Keratinocyte (primary cell): ENCODE measurements at regions not wholly inside any gene's neighbourhood (a gene's known extent, or its start where the extent isn't known, plus 50 kb on each side); places are given as distances from the start of the nearest gene placed in this dataset.

Experiments used
- DNase-seq: peaks from one replicate; pipeline ENCODE4 v3.0.0-alpha.2; 2011; ENCODE audit warnings: low read depth, missing footprints, low spot score
- FAIRE-seq: peaks from 2 replicates; lab custom pipeline; 2011; peaks lifted over from hg19 to GRCh38; lab: Jason Lieb, UNC
- H2AFZ ChIP-seq: 2 replicates; pipeline ENCODE4 v1.6.0; 2012; ENCODE audit warnings: low read length, control low read depth, inconsistent platforms; ENCODE audit not compliant: control insufficient read depth
- H3K27ac ChIP-seq: 2 replicates; pipeline ENCODE4 v1.5.1; 2011; ENCODE audit warnings: low read length; ENCODE audit not compliant: control insufficient read depth, insufficient read depth
- H3K27me3 ChIP-seq: 3 replicates; pipeline ENCODE4 v1.6.0; 2011; ENCODE audit warnings: low read length; ENCODE audit not compliant: control insufficient read depth, insufficient read depth; ENCODE audit errors: extremely low read depth
- H3K36me3 ChIP-seq, 2 experiments: 2 replicates in 1 of 2; 3 replicates in 1 of 2; pipeline ENCODE4 v1.5.1; 2011; ENCODE audit warnings: low read length in 2 of 2, mild to moderate bottlenecking in 1 of 2; ENCODE audit not compliant: control insufficient read depth in 2 of 2, insufficient read depth in 2 of 2; ENCODE audit errors: extremely low read depth in 1 of 2
- H3K4me1 ChIP-seq: 3 replicates; pipeline ENCODE4 v1.5.1; 2011; ENCODE audit warnings: low read length; ENCODE audit not compliant: control insufficient read depth, insufficient read depth; ENCODE audit errors: extremely low read depth
- H3K4me2 ChIP-seq: 3 replicates; pipeline ENCODE4 v1.6.0; 2011; ENCODE audit warnings: low read depth, low read length; ENCODE audit not compliant: control insufficient read depth, insufficient read depth; ENCODE audit errors: extremely low read depth
- H3K4me3 ChIP-seq, 3 experiments: fragments of 200-600 bp in 1 of 3; sonication (generic) in 1 of 3; 2 replicates in 2 of 3; 3 replicates in 1 of 3; pipeline ENCODE4 v1.5.1; 2011 to 2016; ENCODE audit warnings: low read length in 3 of 3, mild to moderate bottlenecking in 3 of 3, control low read depth in 2 of 3, inconsistent platforms in 1 of 3, low read depth in 1 of 3, mixed read lengths in 1 of 3, mixed run types in 1 of 3, moderate library complexity in 1 of 3; ENCODE audit not compliant: control insufficient read depth in 2 of 3, insufficient read depth in 2 of 3; ENCODE audit errors: extremely low read depth in 1 of 3
- H3K79me2 ChIP-seq: 2 replicates; pipeline ENCODE4 v1.6.0; 2012; ENCODE audit warnings: low read length; ENCODE audit not compliant: control insufficient read depth, insufficient read depth
- H3K9ac ChIP-seq: 3 replicates; pipeline ENCODE4 v1.6.0; 2011; ENCODE audit warnings: low read length; ENCODE audit not compliant: control insufficient read depth, insufficient read depth; ENCODE audit errors: extremely low read depth
- H3K9me1 ChIP-seq: 3 replicates; pipeline ENCODE4 v1.6.0; 2011; ENCODE audit warnings: low read length; ENCODE audit not compliant: control insufficient read depth, insufficient read depth; ENCODE audit errors: extremely low read depth
- H3K9me3 ChIP-seq: 2 replicates; pipeline ENCODE4 v1.5.1; 2012; ENCODE audit warnings: low read depth, low read length; ENCODE audit not compliant: control insufficient read depth
- H4K20me1 ChIP-seq: 3 replicates; pipeline ENCODE4 v1.6.0; 2011; ENCODE audit warnings: low read length; ENCODE audit not compliant: control insufficient read depth, insufficient read depth; ENCODE audit errors: extremely low read depth
- EZH2 ChIP-seq: IDR thresholded peaks from one replicate; pipeline ENCODE4 v1.6.1; 2012; ENCODE audit warnings: inconsistent platforms, mild to moderate bottlenecking, low read length, moderate library complexity
- dilution Hi-C: fragments of 300-500 bp; cut with MboI; formaldehyde crosslinking; loops from one replicate; pipeline ENCODE4 v1.7.0; 2020; ENCODE audit warnings: low sequenced_read_pairs; ENCODE audit not compliant: extremely low pct_ligation_motif_present
- TF ChIP-seq, protein P1 (sequence below), 3 experiments: IDR thresholded peaks in 1 of 3; conservative IDR thresholded peaks in 1 of 3; optimal IDR thresholded peaks in 1 of 3; 2 replicates in 2 of 3; 3 replicates in 1 of 3; pipeline versions ENCODE3 to v1.5.1; 2011; ENCODE audit warnings: low read length in 3 of 3, mild to moderate bottlenecking in 3 of 3, moderate library complexity in 2 of 3, control low read depth in 1 of 3, inconsistent platforms in 1 of 3; ENCODE audit not compliant: insufficient read depth in 2 of 3; ENCODE audit errors: extremely low read depth in 1 of 3

GRCh38 chr2:64792300-64792699 lies 138.6 kb upstream of the SERTAD2 start:
- no peak for TF ChIP-seq EZH2
- TF ChIP-seq, protein P1, sequence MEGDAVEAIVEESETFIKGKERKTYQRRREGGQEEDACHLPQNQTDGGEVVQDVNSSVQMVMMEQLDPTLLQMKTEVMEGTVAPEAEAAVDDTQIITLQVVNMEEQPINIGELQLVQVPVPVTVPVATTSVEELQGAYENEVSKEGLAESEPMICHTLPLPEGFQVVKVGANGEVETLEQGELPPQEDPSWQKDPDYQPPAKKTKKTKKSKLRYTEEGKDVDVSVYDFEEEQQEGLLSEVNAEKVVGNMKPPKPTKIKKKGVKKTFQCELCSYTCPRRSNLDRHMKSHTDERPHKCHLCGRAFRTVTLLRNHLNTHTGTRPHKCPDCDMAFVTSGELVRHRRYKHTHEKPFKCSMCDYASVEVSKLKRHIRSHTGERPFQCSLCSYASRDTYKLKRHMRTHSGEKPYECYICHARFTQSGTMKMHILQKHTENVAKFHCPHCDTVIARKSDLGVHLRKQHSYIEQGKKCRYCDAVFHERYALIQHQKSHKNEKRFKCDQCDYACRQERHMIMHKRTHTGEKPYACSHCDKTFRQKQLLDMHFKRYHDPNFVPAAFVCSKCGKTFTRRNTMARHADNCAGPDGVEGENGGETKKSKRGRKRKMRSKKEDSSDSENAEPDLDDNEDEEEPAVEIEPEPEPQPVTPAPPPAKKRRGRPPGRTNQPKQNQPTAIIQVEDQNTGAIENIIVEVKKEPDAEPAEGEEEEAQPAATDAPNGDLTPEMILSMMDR (optimal IDR thresholded peaks at IDR 0.05 in 1 of 3, IDR thresholded peaks at IDR 0.05 in 1 of 3, conservative IDR thresholded peaks at IDR 0.05 in 1 of 3; ENCODE audit: extremely low read depth in 1 of 3, insufficient read depth in 2 of 3, low read length in 3 of 3), result no peak
- DNase-seq (no peak), FAIRE-seq (no peak)
- Histone ChIP-seq H3K27ac (no peak overlapping the region), H3K9me1 (no peaks in the 10 kb centered on the region), H3K79me2 (no peaks in the 10 kb centered on the region), H3K27me3 (no peaks in the 10 kb centered on the region), H3K4me3 (no peak overlapping the region), H4K20me1 (no peaks in the 10 kb centered on the region), H3K4me2 (no peak overlapping the region), H3K36me3 (no peaks in the 10 kb centered on the region), H3K9ac (no peak overlapping the region), H2AFZ (no peak overlapping the region), H3K9me3 (no peaks in the 10 kb centered on the region), H3K4me1 (no peaks in the 10 kb centered on the region)
- dilution Hi-C loops, result no loop called here

DNA sequence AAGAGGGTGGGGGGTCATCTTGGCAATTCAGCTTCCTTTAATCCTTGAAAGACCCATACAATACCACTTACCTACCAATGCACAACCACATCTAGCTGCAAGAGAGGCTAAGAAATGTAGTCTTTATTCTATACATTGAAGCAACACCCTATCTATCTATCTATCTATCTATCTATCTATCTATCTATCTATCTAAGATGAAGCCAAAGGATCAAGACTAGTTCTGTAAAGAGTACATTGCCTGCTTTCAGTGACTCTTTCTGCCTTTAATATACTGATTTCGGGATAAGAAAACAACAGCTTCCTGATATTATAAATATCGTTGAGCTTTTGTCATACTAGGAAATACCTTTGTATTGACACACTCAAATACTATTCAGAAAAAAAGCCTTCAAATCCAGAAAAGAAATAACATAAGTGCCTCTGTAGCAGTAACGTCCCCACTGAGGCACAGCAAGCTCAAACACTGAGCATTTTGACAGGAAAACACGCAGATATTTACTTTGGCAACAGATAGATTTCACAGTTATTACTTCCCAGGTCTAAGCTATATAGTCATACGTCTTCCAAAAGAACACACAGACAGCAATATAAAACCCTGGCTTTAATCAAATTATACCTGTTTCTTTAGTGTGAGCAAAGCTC lies 139.4 kb upstream of the SERTAD2 start:
- Histone ChIP-seq H3K36me3 (no peaks in the 10 kb centered on the region), H3K9me3 (no peaks in the 10 kb centered on the region), H3K9me1 (no peaks in the 10 kb centered on the region), H2AFZ (no peak overlapping the region), H4K20me1 (no peaks in the 10 kb centered on the region), H3K4me1 (peaks cover 5% of the 10 kb centered on the region), H3K4me3 (no peak overlapping the region), H3K9ac (no peak overlapping the region), H3K79me2 (no peaks in the 10 kb centered on the region), H3K27ac (no peak overlapping the region), H3K4me2 (no peak overlapping the region), H3K27me3 (no peaks in the 10 kb centered on the region)
- TF ChIP-seq, protein P1 (optimal IDR thresholded peaks at IDR 0.05 in 1 of 3, IDR thresholded peaks at IDR 0.05 in 1 of 3, conservative IDR thresholded peaks at IDR 0.05 in 1 of 3; ENCODE audit: extremely low read depth in 1 of 3, insufficient read depth in 2 of 3, low read length in 3 of 3), result no peak
- no peak for TF ChIP-seq EZH2
- FAIRE-seq (no peak), DNase-seq (no peak)
- dilution Hi-C loops, result no loop called here
